ENCODE measurements at regions not wholly inside any gene's neighbourhood (a gene's known extent, or its start where the extent isn't known, plus 50 kb on each side); places are given as distances from the start of the nearest gene placed in this dataset.
A peak's percentile ranks its signal among the peaks of the same experiment; 100 is the strongest.

GRCh38 chr14:51547260-51547659 lies 104.5 kb upstream of the FRMD6 start:
- no peak overlapping the region for H3K27ac ChIP-seq (ENCODE audit: insufficient read depth, low read length, poor library complexity, severe bottlenecking)
- H3K36me3 ChIP-seq (ENCODE audit: control insufficient read depth, insufficient read depth, low read length): no peaks in the 10 kb centered on the region
- DNase-seq: no peak
- H3K9me3 ChIP-seq (ENCODE audit: control insufficient read depth in 2 of 2, low read length in 2 of 2): no peaks in the 10 kb centered on the region
- Mint-ChIP-seq H3K9me3 (peaks cover 0 to 1% (median 0%) of the 10 kb centered on the region in 7 donors), H3K36me3 (no peaks in the 10 kb centered on the region), H3K27ac (no peak overlapping the region), H3K4me3 (no peak overlapping the region), H3K4me1 (no peaks in the 10 kb centered on the region), H3K27me3 (peaks cover 5% of the 10 kb centered on the region)
- no peak overlapping the region for H3K4me3 ChIP-seq (ENCODE audit: low read depth, low read length)
- H3K27me3 ChIP-seq (ENCODE audit: control insufficient read depth, insufficient read depth, low read length): peaks cover 4% of the 10 kb centered on the region
- H3K4me1 ChIP-seq (ENCODE audit: control insufficient read depth, insufficient read depth, low read length, poor library complexity, severe bottlenecking): no peaks in the 10 kb centered on the region
- ATAC-seq (ENCODE audit: low read depth in 2 of 2): no peak

DNA sequence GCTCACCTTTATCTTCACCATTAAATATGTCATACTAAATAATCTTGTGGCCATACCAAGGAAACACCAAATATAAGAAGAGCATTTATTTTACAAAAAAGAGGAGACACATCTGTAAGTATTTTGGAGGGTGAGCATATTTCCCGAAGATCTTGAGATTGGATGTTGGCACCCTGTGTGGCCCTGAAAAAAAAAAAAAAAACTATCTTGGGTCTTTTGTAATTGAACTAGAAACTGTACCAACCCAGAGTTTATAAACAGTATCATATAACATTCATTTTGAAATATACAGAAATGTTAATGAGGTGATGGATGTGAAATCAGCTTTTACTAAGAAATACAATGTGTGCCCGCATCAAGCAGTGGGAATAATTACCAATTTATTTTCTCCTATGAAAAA lies 104.0 kb upstream of the FRMD6 start:
- Histone ChIP-seq H3K9me3 (ENCODE audit: control insufficient read depth in 2 of 2, low read length in 2 of 2) (no peaks in the 10 kb centered on the region), H3K27me3 (ENCODE audit: control insufficient read depth, insufficient read depth, low read length) (peaks cover 4% of the 10 kb centered on the region), H3K4me1 (ENCODE audit: control insufficient read depth, insufficient read depth, low read length, poor library complexity, severe bottlenecking) (no peaks in the 10 kb centered on the region), H3K4me3 (ENCODE audit: low read depth, low read length) (no peak overlapping the region), H3K36me3 (ENCODE audit: control insufficient read depth, insufficient read depth, low read length) (no peaks in the 10 kb centered on the region), H3K27ac (ENCODE audit: insufficient read depth, low read length, poor library complexity, severe bottlenecking) (no peak overlapping the region)
- Mint-ChIP-seq H3K4me3 (no peak overlapping the region), H3K27ac (peak overlapping the region in 1 of 3 donors; percentile 20), H3K36me3 (no peaks in the 10 kb centered on the region), H3K9me3 (peaks cover 0 to 1% (median 0%) of the 10 kb centered on the region in 7 donors), H3K27me3 (peaks cover under 1% of the 10 kb centered on the region), H3K4me1 (no peaks in the 10 kb centered on the region)
- ATAC-seq (ENCODE audit: low read depth in 2 of 2): no peak
- no peak for DNase-seq

DNA sequence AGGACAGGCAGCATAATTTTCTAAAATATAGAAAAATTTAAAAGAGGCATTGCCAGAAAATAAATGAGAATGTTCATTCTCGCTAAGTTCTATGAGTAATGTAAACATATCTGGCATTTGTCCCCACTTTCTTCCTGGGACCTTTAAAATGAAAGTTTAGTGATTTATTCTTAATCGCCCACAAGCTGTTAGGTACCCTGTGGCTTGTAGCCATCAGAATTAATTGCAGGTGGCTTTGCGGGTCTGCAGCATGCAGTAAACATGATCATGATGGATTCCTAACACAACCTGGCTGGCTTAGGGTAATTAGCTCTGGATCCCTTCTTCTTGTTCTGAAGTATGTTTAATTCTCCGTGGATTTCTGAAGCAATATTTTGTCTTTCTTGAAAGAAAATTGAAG lies 103.5 kb upstream of the FRMD6 start:
- DNase-seq (no peak), ATAC-seq (ENCODE audit: low read depth in 2 of 2) (no peak)
- H3K36me3 ChIP-seq (ENCODE audit: control insufficient read depth, insufficient read depth, low read length): no peaks in the 10 kb centered on the region
- H3K27ac ChIP-seq (ENCODE audit: insufficient read depth, low read length, poor library complexity, severe bottlenecking): no peak overlapping the region
- Mint-ChIP-seq H3K4me1 (no peaks in the 10 kb centered on the region), H3K27ac (no peak overlapping the region), H3K27me3 (no peaks in the 10 kb centered on the region), H3K9me3 (peaks cover 0 to 1% (median 0%) of the 10 kb centered on the region in 7 donors), H3K36me3 (no peaks in the 10 kb centered on the region), H3K4me3 (no peak overlapping the region)
- H3K4me1 ChIP-seq (ENCODE audit: control insufficient read depth, insufficient read depth, low read length, poor library complexity, severe bottlenecking): no peaks in the 10 kb centered on the region
- peaks cover 4% of the 10 kb centered on the region for H3K27me3 ChIP-seq (ENCODE audit: control insufficient read depth, insufficient read depth, low read length)
- H3K4me3 ChIP-seq (ENCODE audit: low read depth, low read length): no peak overlapping the region
- H3K9me3 ChIP-seq (ENCODE audit: control insufficient read depth in 2 of 2, low read length in 2 of 2): no peaks in the 10 kb centered on the region

DNA sequence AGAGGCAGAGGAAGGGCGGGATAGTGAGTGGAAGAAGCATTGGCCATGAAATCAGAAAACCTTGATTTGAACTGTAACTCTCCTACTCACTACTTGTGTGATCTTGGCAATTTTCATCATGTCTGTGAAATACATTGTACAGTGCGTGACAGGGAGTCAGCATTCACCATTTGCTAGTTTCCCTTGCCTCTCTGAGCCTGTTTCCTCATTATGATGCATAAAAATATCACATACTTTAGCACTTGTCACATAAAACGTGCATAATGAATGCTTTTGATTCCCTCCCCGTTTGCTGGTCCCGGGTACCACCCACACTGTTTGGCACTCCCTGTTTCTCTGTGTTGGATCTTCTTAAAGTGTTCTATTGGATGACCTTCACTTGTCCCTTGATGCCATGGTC lies 101.1 kb upstream of the FRMD6 start:
- no peak overlapping the region for H3K4me3 Mint-ChIP-seq
- H3K27ac Mint-ChIP-seq: no peak overlapping the region
- peaks cover 0 to 1% (median 0%) of the 10 kb centered on the region in 7 donors for H3K9me3 Mint-ChIP-seq
- peaks cover 8% of the 10 kb centered on the region for H3K27me3 Mint-ChIP-seq
- no peaks in the 10 kb centered on the region for H3K36me3 Mint-ChIP-seq
- no peaks in the 10 kb centered on the region for H3K9me3 ChIP-seq (ENCODE audit: control insufficient read depth in 2 of 2, low read length in 2 of 2)
- H3K4me3 ChIP-seq (ENCODE audit: low read depth, low read length): no peak overlapping the region
- no peak overlapping the region for H3K27ac ChIP-seq (ENCODE audit: insufficient read depth, low read length, poor library complexity, severe bottlenecking)
- H3K4me1 ChIP-seq (ENCODE audit: control insufficient read depth, insufficient read depth, low read length, poor library complexity, severe bottlenecking): no peaks in the 10 kb centered on the region
- peaks cover 4% of the 10 kb centered on the region for H3K27me3 ChIP-seq (ENCODE audit: control insufficient read depth, insufficient read depth, low read length)
- DNase-seq (no peak), ATAC-seq (ENCODE audit: low read depth in 2 of 2) (no peak)
- H3K4me1 Mint-ChIP-seq: no peaks in the 10 kb centered on the region
- H3K36me3 ChIP-seq (ENCODE audit: control insufficient read depth, insufficient read depth, low read length): no peaks in the 10 kb centered on the region

DNA sequence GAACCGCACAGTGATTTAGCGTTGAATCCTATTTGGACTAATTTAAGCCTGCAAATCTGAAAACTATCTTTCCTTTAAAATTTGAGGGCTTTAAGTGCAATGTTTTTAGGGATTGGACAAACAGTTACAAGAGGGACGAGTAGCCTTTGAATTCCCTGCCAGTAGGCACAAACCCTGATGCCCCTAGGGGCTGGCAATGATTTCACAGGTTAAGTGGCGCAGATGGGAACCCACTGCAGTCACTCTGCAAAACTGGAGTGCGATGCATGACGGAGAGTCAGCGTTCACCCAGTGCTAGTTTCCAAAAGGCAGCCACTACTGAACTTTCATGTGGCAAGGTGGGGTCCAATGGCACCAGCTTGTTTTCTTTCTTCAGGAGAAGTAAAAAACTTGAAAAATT lies 99.4 kb upstream of the FRMD6 start:
- Histone ChIP-seq H3K9me3 (ENCODE audit: control insufficient read depth in 2 of 2, low read length in 2 of 2) (no peaks in the 10 kb centered on the region), H3K4me3 (ENCODE audit: low read depth, low read length) (no peak overlapping the region), H3K27ac (ENCODE audit: insufficient read depth, low read length, poor library complexity, severe bottlenecking) (no peak overlapping the region), H3K4me1 (ENCODE audit: control insufficient read depth, insufficient read depth, low read length, poor library complexity, severe bottlenecking) (no peaks in the 10 kb centered on the region), H3K36me3 (ENCODE audit: control insufficient read depth, insufficient read depth, low read length) (no peaks in the 10 kb centered on the region), H3K27me3 (ENCODE audit: control insufficient read depth, insufficient read depth, low read length) (peaks cover 7% of the 10 kb centered on the region)
- no peak for ATAC-seq (ENCODE audit: low read depth in 2 of 2)
- Mint-ChIP-seq H3K4me1 (no peaks in the 10 kb centered on the region), H3K27me3 (peaks cover 8% of the 10 kb centered on the region), H3K9me3 (peaks cover 0 to 2% (median 0%) of the 10 kb centered on the region in 7 donors), H3K36me3 (no peaks in the 10 kb centered on the region), H3K4me3 (no peak overlapping the region), H3K27ac (no peak overlapping the region)
- DNase-seq: no peak

- Mint-ChIP-seq H3K27ac (no peak overlapping the region), H3K27me3 (peaks cover 8% of the 10 kb centered on the region), H3K4me1 (no peaks in the 10 kb centered on the region), H3K4me3 (no peak overlapping the region), H3K9me3 (peaks cover 0 to 2% (median 0%) of the 10 kb centered on the region in 7 donors), H3K36me3 (no peaks in the 10 kb centered on the region)
- DNase-seq: no peak
- H3K36me3 ChIP-seq (ENCODE audit: control insufficient read depth, insufficient read depth, low read length): no peaks in the 10 kb centered on the region
- H3K4me3 ChIP-seq (ENCODE audit: low read depth, low read length): no peak overlapping the region
- H3K27me3 ChIP-seq (ENCODE audit: control insufficient read depth, insufficient read depth, low read length): peaks cover 8% of the 10 kb centered on the region
- no peaks in the 10 kb centered on the region for H3K4me1 ChIP-seq (ENCODE audit: control insufficient read depth, insufficient read depth, low read length, poor library complexity, severe bottlenecking)
- ATAC-seq (ENCODE audit: low read depth in 2 of 2): no peak
- no peak overlapping the region for H3K27ac ChIP-seq (ENCODE audit: insufficient read depth, low read length, poor library complexity, severe bottlenecking)
- no peaks in the 10 kb centered on the region for H3K9me3 ChIP-seq (ENCODE audit: control insufficient read depth in 2 of 2, low read length in 2 of 2)
Measured at GRCh38 chr14:51552768-51553404, 98.8 kb upstream of the FRMD6 start.

GRCh38 chr14:51554339-51554920 lies 97.3 kb upstream of the FRMD6 start:
- H3K36me3 Mint-ChIP-seq: no peaks in the 10 kb centered on the region
- no peak overlapping the region for H3K4me3 Mint-ChIP-seq
- no peak for ATAC-seq (ENCODE audit: low read depth in 2 of 2)
- peaks cover 0 to 2% (median 0%) of the 10 kb centered on the region in 7 donors for H3K9me3 Mint-ChIP-seq
- no peak for DNase-seq
- no peak overlapping the region for H3K4me3 ChIP-seq (ENCODE audit: low read depth, low read length)
- no peaks in the 10 kb centered on the region for H3K4me1 ChIP-seq (ENCODE audit: control insufficient read depth, insufficient read depth, low read length, poor library complexity, severe bottlenecking)
- H3K4me1 Mint-ChIP-seq: no peaks in the 10 kb centered on the region
- peaks cover 8% of the 10 kb centered on the region for H3K27me3 ChIP-seq (ENCODE audit: control insufficient read depth, insufficient read depth, low read length)
- H3K9me3 ChIP-seq (ENCODE audit: control insufficient read depth in 2 of 2, low read length in 2 of 2): no peaks in the 10 kb centered on the region
- H3K27ac ChIP-seq (ENCODE audit: insufficient read depth, low read length, poor library complexity, severe bottlenecking): no peak overlapping the region
- H3K36me3 ChIP-seq (ENCODE audit: control insufficient read depth, insufficient read depth, low read length): no peaks in the 10 kb centered on the region
- peaks cover 8% of the 10 kb centered on the region for H3K27me3 Mint-ChIP-seq
- no peak overlapping the region for H3K27ac Mint-ChIP-seq

DNA sequence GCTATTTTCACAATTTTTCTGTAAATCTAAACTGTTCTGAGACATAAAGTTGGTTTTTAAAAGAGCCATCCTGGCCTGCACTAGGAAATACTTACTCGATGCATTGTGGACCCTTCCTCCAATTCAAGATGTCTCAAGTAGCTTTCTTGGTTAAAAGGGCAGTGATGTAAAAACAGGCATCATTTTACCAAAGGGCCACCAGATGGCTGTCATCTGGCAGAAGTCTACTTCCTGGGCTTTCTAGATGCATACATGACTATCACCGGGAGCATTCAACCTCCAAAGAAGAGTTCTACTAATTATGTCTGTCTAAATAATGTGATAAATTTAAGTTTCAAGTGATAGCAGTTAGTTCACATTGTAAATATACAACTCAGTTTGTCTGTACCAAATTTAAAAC lies 96.8 kb upstream of the FRMD6 start:
- DNase-seq (peak in 1 of 3 donors; percentile 25), ATAC-seq (ENCODE audit: low read depth in 2 of 2) (no peak)
- Mint-ChIP-seq H3K27ac (no peak overlapping the region), H3K9me3 (peaks cover 0 to 2% (median 0%) of the 10 kb centered on the region in 7 donors), H3K4me3 (no peak overlapping the region), H3K4me1 (no peaks in the 10 kb centered on the region), H3K27me3 (peaks cover 8% of the 10 kb centered on the region), H3K36me3 (no peaks in the 10 kb centered on the region)
- Histone ChIP-seq H3K9me3 (ENCODE audit: control insufficient read depth in 2 of 2, low read length in 2 of 2) (no peaks in the 10 kb centered on the region), H3K27me3 (ENCODE audit: control insufficient read depth, insufficient read depth, low read length) (peaks cover 8% of the 10 kb centered on the region), H3K4me1 (ENCODE audit: control insufficient read depth, insufficient read depth, low read length, poor library complexity, severe bottlenecking) (no peaks in the 10 kb centered on the region), H3K27ac (ENCODE audit: insufficient read depth, low read length, poor library complexity, severe bottlenecking) (no peak overlapping the region), H3K36me3 (ENCODE audit: control insufficient read depth, insufficient read depth, low read length) (no peaks in the 10 kb centered on the region), H3K4me3 (ENCODE audit: low read depth, low read length) (no peak overlapping the region)

Measured in CD4-positive, CD25-positive, alpha-beta regulatory T cell (primary cell).